Brain microvascular endothelial cell (primary cell): ENCODE measurements at regions not wholly inside any gene's neighbourhood (a gene's known extent, or its start where the extent isn't known, plus 50 kb on each side); places are given as distances from the start of the nearest gene placed in this dataset.

Experiments
- DNase-seq: peaks from one replicate; pipeline ENCODE4 v3.0.0-alpha.2; 2020
- H3K27ac ChIP-seq: fragments of 250-450 bp; sonication (Bioruptor Pico); 2 replicates; pipeline ENCODE4 v1.5.1; 2020; ENCODE audit warnings: mild to moderate bottlenecking, moderate library complexity
- H3K27me3 ChIP-seq: fragments of 250-450 bp; sonication (Bioruptor Pico); replicated peaks from 2 replicates; pipeline ENCODE4 v1.5.1; 2020; ENCODE audit warnings: mild to moderate bottlenecking
- H3K36me3 ChIP-seq: fragments of 250-450 bp; sonication (Bioruptor Pico); replicated peaks from 2 replicates; pipeline ENCODE4 v1.5.1; 2020; ENCODE audit warnings: mild to moderate bottlenecking
- H3K4me3 ChIP-seq: 2 replicates; pipeline ENCODE4 v1.5.1; 2011; ENCODE audit warnings: low read depth, mild to moderate bottlenecking, control low read depth, low read length, moderate library complexity
- in situ Hi-C: cut with HindIII; loops from 2 replicates; pipeline ENCODE4 v1.10.0; 2017; ENCODE audit warnings: low sequenced_read_pairs, low pct_ligation_motif_present
- TF ChIP-seq, protein P1 (sequence below): IDR thresholded peaks from 2 replicates; pipeline ENCODE4 v1.5.1; 2011; ENCODE audit warnings: low read depth, mild to moderate bottlenecking, moderate library complexity, low read length, control low read depth, inconsistent platforms; ENCODE audit errors: missing control alignments

DNA sequence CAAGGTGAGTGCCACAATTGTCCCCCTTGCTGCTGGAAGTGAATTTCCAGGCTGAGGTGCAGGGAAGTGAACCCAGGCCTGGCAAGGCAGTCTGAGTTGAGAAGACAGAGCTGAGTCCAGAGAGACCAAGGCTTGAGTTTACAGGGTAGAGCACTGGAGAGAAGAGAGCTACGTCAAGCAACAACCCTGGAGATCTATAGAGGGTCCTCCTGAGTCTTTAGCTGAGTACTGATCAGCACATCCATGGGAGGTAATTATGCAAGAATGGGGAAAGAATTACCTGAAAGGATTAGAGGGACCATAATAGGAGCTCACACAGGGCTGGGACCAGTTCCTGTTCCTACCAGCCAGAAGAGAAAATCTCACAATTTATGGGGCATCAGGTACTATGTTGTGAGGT lies 190.7 kb downstream of the NEDD1 start:
- DNase-seq = no peak
- no peak overlapping the region for H3K4me3 ChIP-seq
- H3K27ac ChIP-seq = no peak overlapping the region
- in situ Hi-C loops = no loop called here
- no peaks in the 10 kb centered on the region for H3K36me3 ChIP-seq
- no peaks in the 10 kb centered on the region for H3K27me3 ChIP-seq
- TF ChIP-seq, protein P1, sequence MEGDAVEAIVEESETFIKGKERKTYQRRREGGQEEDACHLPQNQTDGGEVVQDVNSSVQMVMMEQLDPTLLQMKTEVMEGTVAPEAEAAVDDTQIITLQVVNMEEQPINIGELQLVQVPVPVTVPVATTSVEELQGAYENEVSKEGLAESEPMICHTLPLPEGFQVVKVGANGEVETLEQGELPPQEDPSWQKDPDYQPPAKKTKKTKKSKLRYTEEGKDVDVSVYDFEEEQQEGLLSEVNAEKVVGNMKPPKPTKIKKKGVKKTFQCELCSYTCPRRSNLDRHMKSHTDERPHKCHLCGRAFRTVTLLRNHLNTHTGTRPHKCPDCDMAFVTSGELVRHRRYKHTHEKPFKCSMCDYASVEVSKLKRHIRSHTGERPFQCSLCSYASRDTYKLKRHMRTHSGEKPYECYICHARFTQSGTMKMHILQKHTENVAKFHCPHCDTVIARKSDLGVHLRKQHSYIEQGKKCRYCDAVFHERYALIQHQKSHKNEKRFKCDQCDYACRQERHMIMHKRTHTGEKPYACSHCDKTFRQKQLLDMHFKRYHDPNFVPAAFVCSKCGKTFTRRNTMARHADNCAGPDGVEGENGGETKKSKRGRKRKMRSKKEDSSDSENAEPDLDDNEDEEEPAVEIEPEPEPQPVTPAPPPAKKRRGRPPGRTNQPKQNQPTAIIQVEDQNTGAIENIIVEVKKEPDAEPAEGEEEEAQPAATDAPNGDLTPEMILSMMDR = no peak

- in situ Hi-C loops = no loop called here
- Histone ChIP-seq H3K27ac (no peak overlapping the region), H3K4me3 (no peak overlapping the region), H3K27me3 (no peaks in the 10 kb centered on the region), H3K36me3 (no peaks in the 10 kb centered on the region)
- TF ChIP-seq, protein P1 = no peak
- no peak for DNase-seq
Observed at GRCh38 chr12:97109441-97109840, 202.4 kb downstream of the NEDD1 start.

DNA sequence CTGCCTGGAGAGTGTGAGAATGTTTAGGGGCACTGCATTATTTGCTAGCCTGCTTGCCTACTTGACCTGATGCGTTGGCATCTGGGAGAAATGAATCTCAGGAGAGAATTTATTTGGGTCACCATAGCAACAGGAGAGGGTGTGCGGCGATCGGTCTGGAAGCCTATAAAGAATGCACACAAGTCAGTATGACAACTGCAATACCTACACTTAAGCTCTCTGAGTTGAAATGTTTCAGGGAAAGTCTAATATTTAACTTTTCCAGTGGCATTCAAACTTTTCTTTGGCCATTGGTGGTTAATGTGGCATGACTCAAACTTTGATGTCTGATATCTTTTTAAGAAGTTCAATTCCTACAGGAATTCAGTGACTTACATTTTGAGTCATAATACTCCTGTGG lies 205.1 kb downstream of the NEDD1 start:
- DNase-seq = no peak
- TF ChIP-seq, protein P1 = no peak
- in situ Hi-C loops = no loop called here
- no peak overlapping the region for H3K4me3 ChIP-seq
- no peaks in the 10 kb centered on the region for H3K36me3 ChIP-seq
- no peak overlapping the region for H3K27ac ChIP-seq
- H3K27me3 ChIP-seq = no peaks in the 10 kb centered on the region

DNA sequence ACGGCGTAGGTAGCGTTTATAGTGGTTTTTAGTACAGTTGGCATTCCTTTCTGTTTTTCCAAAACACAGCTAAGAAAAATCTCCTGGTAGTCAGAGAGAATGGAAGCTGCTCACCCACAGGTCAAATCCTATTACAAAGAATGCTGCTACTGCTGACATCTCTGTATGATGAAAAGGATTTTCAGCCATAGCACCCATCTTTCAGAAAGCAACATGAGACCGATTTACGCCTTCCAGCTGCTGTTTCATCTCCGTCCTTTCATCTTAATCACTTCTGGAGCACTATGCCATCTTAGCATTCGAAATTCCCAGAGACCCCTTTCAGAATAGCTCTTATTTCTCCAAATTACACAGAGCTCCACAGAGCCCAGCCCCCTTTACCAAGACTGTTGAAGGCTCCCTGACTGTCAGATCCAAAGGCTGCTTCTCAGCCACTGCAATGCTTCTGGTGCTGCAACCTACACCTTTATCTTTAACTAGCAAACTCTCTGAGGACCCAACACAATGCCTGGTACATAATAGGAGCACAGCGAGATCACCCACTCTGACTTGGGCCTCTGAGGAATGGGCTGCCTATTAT lies 211.8 kb downstream of the NEDD1 start:
- in situ Hi-C loops = no loop called here
- Histone ChIP-seq H3K27me3 (no peaks in the 10 kb centered on the region), H3K27ac (no peak overlapping the region), H3K36me3 (no peaks in the 10 kb centered on the region), H3K4me3 (no peak overlapping the region)
- TF ChIP-seq, protein P1 = no peak
- no peak for DNase-seq

- no peaks in the 10 kb centered on the region for H3K27me3 ChIP-seq
- H3K36me3 ChIP-seq = no peaks in the 10 kb centered on the region
- H3K4me3 ChIP-seq = no peak overlapping the region
- in situ Hi-C loops = no loop called here
- DNase-seq = no peak
- TF ChIP-seq, protein P1 = no peak
- no peak overlapping the region for H3K27ac ChIP-seq
Observed at GRCh38 chr12:97127061-97127460, 220.0 kb downstream of the NEDD1 start.

- Histone ChIP-seq H3K27me3 (no peaks in the 10 kb centered on the region), H3K36me3 (no peaks in the 10 kb centered on the region), H3K4me3 (no peak overlapping the region), H3K27ac (no peak overlapping the region)
- no peak for DNase-seq
- TF ChIP-seq, protein P1 = no peak
- in situ Hi-C loops = no loop called here
Observed at GRCh38 chr12:97131220-97131981, 224.3 kb downstream of the NEDD1 start.
